ENCODE measurements at regions not wholly inside any gene's neighbourhood (a gene's known extent, or its start where the extent isn't known, plus 50 kb on each side); places are given as distances from the start of the nearest gene placed in this dataset.

GRCh38 chr6:133768656-133769295 is 120.1 kb upstream of the TCF21 start:
- H3K27ac ChIP-seq = no peak overlapping the region
- ATAC-seq = no peak
- H3K4me3 ChIP-seq = no peak overlapping the region
- no peaks in the 10 kb centered on the region for H3K9me3 ChIP-seq
- no peaks in the 10 kb centered on the region for H3K36me3 ChIP-seq
- peaks cover 0 to 20% (median 5%) of the 10 kb centered on the region in 3 donors for H3K4me1 ChIP-seq
- TF ChIP-seq EP300 (IDR thresholded peaks at IDR 0.05) (no peak), POLR2A (IDR thresholded peaks at IDR 0.05) (no peak), POLR2AphosphoS5 (IDR thresholded peaks at IDR 0.05) (no peak)
- TF ChIP-seq, protein P1, sequence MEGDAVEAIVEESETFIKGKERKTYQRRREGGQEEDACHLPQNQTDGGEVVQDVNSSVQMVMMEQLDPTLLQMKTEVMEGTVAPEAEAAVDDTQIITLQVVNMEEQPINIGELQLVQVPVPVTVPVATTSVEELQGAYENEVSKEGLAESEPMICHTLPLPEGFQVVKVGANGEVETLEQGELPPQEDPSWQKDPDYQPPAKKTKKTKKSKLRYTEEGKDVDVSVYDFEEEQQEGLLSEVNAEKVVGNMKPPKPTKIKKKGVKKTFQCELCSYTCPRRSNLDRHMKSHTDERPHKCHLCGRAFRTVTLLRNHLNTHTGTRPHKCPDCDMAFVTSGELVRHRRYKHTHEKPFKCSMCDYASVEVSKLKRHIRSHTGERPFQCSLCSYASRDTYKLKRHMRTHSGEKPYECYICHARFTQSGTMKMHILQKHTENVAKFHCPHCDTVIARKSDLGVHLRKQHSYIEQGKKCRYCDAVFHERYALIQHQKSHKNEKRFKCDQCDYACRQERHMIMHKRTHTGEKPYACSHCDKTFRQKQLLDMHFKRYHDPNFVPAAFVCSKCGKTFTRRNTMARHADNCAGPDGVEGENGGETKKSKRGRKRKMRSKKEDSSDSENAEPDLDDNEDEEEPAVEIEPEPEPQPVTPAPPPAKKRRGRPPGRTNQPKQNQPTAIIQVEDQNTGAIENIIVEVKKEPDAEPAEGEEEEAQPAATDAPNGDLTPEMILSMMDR (IDR thresholded peaks at IDR 0.05) = no peak
- 17 to 100% methylated on average over 1 to 5 of the region's 5 CpGs for WGBS, 2 donors (ENCODE audit: low coverage in 1 of 2)
- H3K27me3 ChIP-seq = no peaks in the 10 kb centered on the region

DNA sequence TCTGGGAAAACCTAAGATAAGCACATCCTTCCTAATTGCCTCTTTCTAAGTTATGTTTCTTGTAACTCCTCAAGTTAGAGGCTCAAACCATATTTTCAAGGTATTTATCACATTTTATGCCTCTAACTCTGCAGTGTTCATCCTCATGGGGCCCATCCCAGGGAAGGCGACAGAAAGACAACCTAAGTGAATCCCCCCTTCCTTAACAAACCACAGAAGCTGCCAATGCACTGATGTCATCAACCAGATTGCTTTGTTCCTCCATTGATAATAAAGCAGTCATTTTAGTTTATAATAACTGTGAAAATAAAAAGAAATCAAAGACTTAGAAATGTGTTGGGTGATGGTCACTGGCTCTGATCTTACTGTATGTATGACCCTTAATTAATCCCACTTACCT is 119.5 kb upstream of the TCF21 start:
- TF ChIP-seq EP300 (IDR thresholded peaks at IDR 0.05) (no peak), POLR2A (IDR thresholded peaks at IDR 0.05) (no peak)
- Histone ChIP-seq H3K4me3 (no peak overlapping the region), H3K4me1 (peaks cover 0 to 14% (median 0%) of the 10 kb centered on the region in 3 donors), H3K9me3 (no peaks in the 10 kb centered on the region), H3K36me3 (no peaks in the 10 kb centered on the region), H3K27me3 (no peaks in the 10 kb centered on the region), H3K27ac (no peak overlapping the region)
- WGBS, 2 donors (ENCODE audit: low coverage in 1 of 2) = 67 to 86% methylated on average over 1 of the region's 1 CpG
- no peak for ATAC-seq

DNA sequence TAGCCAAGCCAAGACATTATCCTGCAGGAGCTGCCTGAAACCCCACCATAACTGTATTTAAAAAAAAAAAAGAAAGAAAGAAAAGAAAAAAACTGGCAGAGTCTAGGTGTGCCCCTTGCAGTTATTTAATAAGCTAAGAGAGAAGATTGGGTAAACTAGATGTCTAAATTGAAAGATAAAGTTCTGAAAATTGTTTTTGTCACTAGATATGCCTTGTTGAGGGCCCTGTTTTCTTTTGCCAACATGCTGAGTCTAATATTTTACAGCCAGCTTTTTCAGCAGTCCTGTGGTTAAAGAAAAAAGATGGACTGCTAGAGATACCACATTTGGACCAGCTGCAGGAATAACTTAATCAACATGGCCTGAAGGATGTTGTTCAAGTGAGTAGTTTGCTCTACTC is 116.3 kb upstream of the TCF21 start:
- H3K36me3 ChIP-seq = no peaks in the 10 kb centered on the region
- no peak for ATAC-seq
- TF ChIP-seq POLR2AphosphoS5 (IDR thresholded peaks at IDR 0.05) (no peak), EP300 (IDR thresholded peaks at IDR 0.05) (no peak), POLR2A (IDR thresholded peaks at IDR 0.05) (no peak)
- TF ChIP-seq, protein P1 (IDR thresholded peaks at IDR 0.05) = no peak

DNA sequence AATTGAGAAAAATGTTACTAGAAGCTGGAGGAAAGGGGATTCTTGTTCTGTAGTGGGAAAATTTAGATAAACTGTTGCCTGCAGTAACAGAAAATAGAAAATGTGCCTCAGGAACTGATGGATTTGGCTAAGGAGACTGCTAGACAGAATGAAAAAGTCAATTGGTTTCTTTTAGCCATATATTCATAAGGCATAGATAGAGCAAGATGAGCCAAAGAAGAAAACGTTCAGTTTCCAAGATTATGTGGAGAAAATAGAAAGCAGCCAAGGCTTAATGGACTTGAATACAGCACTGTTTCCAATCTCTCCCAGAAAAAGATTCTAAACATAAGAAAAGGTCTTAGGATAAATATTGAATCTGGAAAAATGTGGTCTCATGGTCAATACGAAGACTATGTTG is 115.1 kb upstream of the TCF21 start:
- H3K4me3 ChIP-seq = no peak overlapping the region
- H3K36me3 ChIP-seq = no peaks in the 10 kb centered on the region
- TF ChIP-seq POLR2AphosphoS5 (IDR thresholded peaks at IDR 0.05) = no peak
- TF ChIP-seq, protein P1 (IDR thresholded peaks at IDR 0.05) = no peak
- TF ChIP-seq EP300 (IDR thresholded peaks at IDR 0.05) = no peak
- no peak for TF ChIP-seq POLR2A (IDR thresholded peaks at IDR 0.05)
- no peak for ATAC-seq
- no peaks in the 10 kb centered on the region for H3K9me3 ChIP-seq
- no peak overlapping the region for H3K27ac ChIP-seq
- WGBS, 2 donors (ENCODE audit: low coverage in 1 of 2) = 11 to 28% methylated on average over 2 of the region's 2 CpGs
- H3K27me3 ChIP-seq = no peaks in the 10 kb centered on the region
- H3K4me1 ChIP-seq = peaks cover 0 to 11% (median 0%) of the 10 kb centered on the region in 3 donors

More for the DNA sequence above, 116.3 kb upstream of the TCF21 start:
- H3K4me3 ChIP-seq = no peak overlapping the region
- no peaks in the 10 kb centered on the region for H3K27me3 ChIP-seq
- H3K4me1 ChIP-seq = peaks cover 0 to 7% (median 0%) of the 10 kb centered on the region in 3 donors
- no peaks in the 10 kb centered on the region for H3K9me3 ChIP-seq
- no peak overlapping the region for H3K27ac ChIP-seq

DNA sequence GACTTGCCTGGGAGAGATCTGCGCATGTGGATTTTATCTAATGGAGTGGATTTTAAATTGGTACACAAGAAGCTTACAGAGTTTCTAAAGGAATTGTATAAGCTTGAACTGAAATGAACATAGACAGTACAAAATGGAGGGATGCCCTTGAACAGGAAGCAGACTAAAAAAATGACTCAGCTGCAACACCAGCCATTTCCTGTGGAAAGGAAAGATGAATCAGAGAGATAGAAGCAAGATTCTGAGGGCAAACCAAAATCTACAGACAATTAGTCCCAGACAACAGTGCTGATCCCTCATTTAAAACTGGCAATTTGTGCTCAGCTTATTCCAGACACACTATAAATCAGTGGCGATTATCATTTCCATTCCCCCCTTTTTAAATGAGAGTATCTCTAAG is 114.6 kb upstream of the TCF21 start:
- Histone ChIP-seq H3K27ac (no peak overlapping the region), H3K36me3 (no peaks in the 10 kb centered on the region), H3K9me3 (no peaks in the 10 kb centered on the region), H3K4me1 (peaks cover 0 to 8% (median 0%) of the 10 kb centered on the region in 3 donors), H3K27me3 (no peaks in the 10 kb centered on the region), H3K4me3 (no peak overlapping the region)
- TF ChIP-seq, protein P1 (IDR thresholded peaks at IDR 0.05) = no peak
- no peak for TF ChIP-seq POLR2AphosphoS5 (IDR thresholded peaks at IDR 0.05)
- no peak for TF ChIP-seq POLR2A (IDR thresholded peaks at IDR 0.05)
- TF ChIP-seq EP300 (IDR thresholded peaks at IDR 0.05) = no peak
- WGBS, 2 donors (ENCODE audit: low coverage in 1 of 2) = 88 to 100% methylated on average over 2 of the region's 2 CpGs
- ATAC-seq = no peak

All from gastroesophageal sphincter (tissue), 4 donors.